Lower leg skin (tissue), 3 donors: ENCODE measurements at regions not wholly inside any gene's neighbourhood (a gene's known extent, or its start where the extent isn't known, plus 50 kb on each side); places are given as distances from the start of the nearest gene placed in this dataset.

Experiments
- CTCF ChIP-seq, 3 donors: fragments of 450-650 bp; IDR thresholded peaks; one replicate each; pipeline ENCODE4 v1.5.1; 2016; ENCODE audit warnings: antibody characterized with exemption in 3 of 3, mild to moderate bottlenecking in 3 of 3, moderate library complexity in 2 of 3
- POLR2A ChIP-seq, 2 donors: fragments of 450-650 bp; IDR thresholded peaks; one replicate each; pipeline ENCODE4 v1.6.1; 2016 to 2017; ENCODE audit warnings: antibody characterized with exemption in 2 of 2, mild to moderate bottlenecking in 1 of 2, moderate library complexity in 1 of 2

GRCh38 chr1:239493811-239494414, 107.5 kb downstream of the CHRM3 start:
- TF ChIP-seq CTCF (IDR thresholded peaks at IDR 0.05) (no peak), POLR2A (IDR thresholded peaks at IDR 0.05) (no peak)
